ENCODE measurements at regions not wholly inside any gene's neighbourhood (a gene's known extent, or its start where the extent isn't known, plus 50 kb on each side); places are given as distances from the start of the nearest gene placed in this dataset.
"Not testable (repeated sequence)": the region's sequence is repeated elsewhere in the genome, so short reads cannot be mapped to it uniquely, and the experiment has no call there.

- DNase-seq (ENCODE audit: extremely low read depth, low read depth): no peak
- no peak for TF ChIP-seq CTCF (IDR thresholded peaks at IDR 0.05; ENCODE audit: low read depth, low read length)
Measured at GRCh38 chr2:100708333-100708732, 111.6 kb upstream of the NPAS2 start.

DNA sequence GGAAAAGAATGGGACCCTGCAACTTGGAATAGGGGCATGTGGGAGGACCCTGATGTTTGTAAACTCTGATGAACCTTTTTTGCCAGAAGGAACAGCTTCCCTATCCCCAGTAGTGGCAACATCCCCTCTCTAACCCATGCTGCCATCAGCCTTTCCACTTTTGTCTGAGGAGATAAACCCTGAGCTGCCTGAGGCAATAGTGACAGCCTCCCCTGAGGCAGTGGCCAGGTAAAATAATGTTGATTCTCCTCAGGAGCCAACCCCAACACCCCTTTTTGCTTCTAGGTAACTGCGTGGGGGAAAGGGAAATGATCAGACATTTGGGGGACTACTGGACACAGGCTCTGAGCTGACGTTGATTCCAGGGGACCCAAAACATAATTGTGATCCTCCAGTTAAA, 106.8 kb upstream of the NPAS2 start:
- DNase-seq (ENCODE audit: extremely low read depth, low read depth): no peak
- TF ChIP-seq CTCF (IDR thresholded peaks at IDR 0.05; ENCODE audit: low read depth, low read length): no peak

DNA sequence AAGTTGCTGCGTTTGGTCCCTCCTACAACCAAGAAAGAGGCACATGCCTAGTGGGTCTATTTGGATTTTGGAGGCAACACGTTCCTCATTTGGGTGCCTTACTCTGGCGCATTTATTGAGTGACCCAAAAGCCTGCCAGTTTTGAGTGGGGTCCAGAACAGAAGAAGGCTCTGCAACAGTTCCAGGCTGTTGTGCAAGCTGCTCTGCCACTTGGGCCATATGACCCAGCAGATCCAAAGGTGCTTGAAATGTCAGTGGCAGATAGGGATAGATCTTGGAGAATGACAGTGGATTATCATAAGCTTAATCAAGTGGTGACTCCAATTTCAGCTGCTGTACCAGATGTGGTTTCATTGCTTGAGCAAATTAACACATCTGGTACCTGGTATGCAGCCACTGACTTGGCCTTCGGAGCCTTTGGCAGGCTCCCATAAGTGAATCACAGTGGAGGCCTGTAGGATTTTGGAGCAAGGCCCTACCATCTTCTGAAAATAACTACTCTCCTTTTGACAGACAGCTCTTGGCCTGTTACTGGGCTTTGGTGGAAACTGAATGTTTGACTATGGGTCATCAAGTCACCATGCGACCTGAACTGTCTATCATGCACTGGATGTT, 105.4 kb upstream of the NPAS2 start:
- not testable (repeated sequence) for DNase-seq (ENCODE audit: extremely low read depth, low read depth)

GRCh38 chr2:100715861-100716260, 104.1 kb upstream of the NPAS2 start:
- not testable (repeated sequence) for DNase-seq (ENCODE audit: extremely low read depth, low read depth)

DNA sequence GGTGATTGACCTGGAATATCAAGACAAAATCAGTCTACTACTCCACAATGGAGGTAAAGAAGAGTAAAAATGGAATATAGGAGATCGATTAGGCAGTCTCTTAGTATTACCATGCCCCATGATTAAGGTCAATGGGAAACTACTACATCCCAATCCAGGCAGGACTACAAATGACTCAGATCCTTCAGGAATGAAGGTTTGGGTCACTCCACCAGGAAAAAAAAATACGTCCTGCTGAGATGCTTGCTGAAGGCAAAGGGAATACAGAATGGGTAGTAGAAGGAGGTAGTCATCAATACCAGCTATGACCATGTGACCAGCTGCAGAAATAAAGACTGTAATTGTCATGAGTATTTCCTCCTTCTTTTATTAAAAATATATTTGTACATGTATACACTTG, 103.4 kb upstream of the NPAS2 start:
- DNase-seq (ENCODE audit: extremely low read depth, low read depth): no peak
- TF ChIP-seq CTCF (IDR thresholded peaks at IDR 0.05; ENCODE audit: low read depth, low read length): no peak

- no peak for DNase-seq (ENCODE audit: extremely low read depth, low read depth)
- TF ChIP-seq CTCF (IDR thresholded peaks at IDR 0.05; ENCODE audit: low read depth, low read length): no peak
Measured at GRCh38 chr2:100718065-100718629, 101.8 kb upstream of the NPAS2 start.

DNA sequence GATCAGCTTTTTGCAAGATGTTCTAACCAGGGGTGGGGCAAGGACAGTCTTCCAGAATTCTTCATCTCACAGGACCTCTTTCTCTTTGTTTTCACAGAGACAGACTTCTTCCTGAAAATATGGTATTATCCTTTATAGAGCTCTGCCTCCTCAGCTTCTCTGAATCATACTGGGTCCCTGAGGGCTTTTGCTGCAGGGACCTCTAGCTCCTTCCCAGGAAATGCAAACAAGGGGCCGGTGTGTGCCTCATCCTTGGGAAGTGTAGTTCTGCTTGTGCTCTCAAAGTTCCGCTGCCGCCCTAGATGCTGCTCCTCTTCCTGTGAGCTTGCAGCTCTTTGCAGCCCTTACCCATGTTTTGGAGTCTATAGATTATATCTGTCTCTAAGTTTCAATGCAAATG, 99.5 kb upstream of the NPAS2 start:
- no peak for DNase-seq (ENCODE audit: extremely low read depth, low read depth)
- no peak for TF ChIP-seq CTCF (IDR thresholded peaks at IDR 0.05; ENCODE audit: low read depth, low read length)

DNA sequence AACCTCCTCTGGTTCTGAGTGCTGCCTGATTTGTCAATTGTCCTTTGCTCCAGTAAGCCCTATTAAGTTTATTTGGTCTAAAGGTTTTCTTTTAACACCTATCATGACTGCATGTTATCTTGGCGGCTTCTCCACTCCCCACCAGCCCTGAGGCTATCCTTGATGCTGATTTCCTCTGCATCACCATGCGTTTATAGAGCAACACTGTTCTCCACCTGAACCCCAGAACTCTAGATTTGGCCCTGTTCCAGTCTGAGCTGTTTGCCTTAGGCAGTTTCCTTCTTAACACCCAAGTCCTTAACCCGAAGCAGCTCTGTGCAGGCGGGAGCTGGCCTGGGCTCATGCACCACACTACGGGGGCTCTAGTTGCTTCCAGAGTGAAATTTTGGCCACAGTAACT, 98.2 kb upstream of the NPAS2 start:
- DNase-seq (ENCODE audit: extremely low read depth, low read depth): no peak
- TF ChIP-seq CTCF (IDR thresholded peaks at IDR 0.05; ENCODE audit: low read depth, low read length): no peak

Measured in AG09319 (cell line).